ENCODE measurements at regions not wholly inside any gene's neighbourhood (a gene's known extent, or its start where the extent isn't known, plus 50 kb on each side); places are given as distances from the start of the nearest gene placed in this dataset.

DNA sequence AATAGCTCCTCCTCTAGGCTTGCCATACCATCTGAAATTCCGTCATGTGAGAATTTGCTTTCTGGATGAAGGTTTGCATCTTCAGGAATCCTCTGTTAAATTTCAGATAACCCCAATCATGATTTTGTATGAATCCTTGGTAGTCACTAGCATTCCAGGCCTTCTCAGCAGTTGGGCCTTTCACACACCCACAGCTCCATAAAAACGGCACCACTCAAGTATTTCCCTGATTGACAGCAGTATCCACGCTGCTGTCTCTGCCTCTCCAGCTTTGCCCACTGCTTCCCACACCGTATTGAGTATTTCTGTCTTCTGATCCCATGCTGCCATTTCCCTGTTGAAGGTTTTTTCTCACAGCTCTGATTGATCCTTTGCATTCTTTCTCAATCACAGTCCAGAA, 208.7 kb upstream of the NCAM1 start:
- TF ChIP-seq POLR2AphosphoS5 (IDR thresholded peaks at IDR 0.05; ENCODE audit: low read depth, low read length), result no peak
- TF ChIP-seq POLR2A (IDR thresholded peaks at IDR 0.05; ENCODE audit: low read depth, low read length), result no peak
- TF ChIP-seq TAF1 (IDR thresholded peaks at IDR 0.05; ENCODE audit: low read depth, low read length), result no peak
- no peak for TF ChIP-seq SPI1 (IDR thresholded peaks at IDR 0.05; ENCODE audit: low read depth, low read length)
- TF ChIP-seq PAX5 (IDR thresholded peaks at IDR 0.05; ENCODE audit: insufficient read depth, low read length, severe bottlenecking), result no peak
- no peak for TF ChIP-seq POU2F2 (IDR thresholded peaks at IDR 0.05; ENCODE audit: low read depth, low read length)

All from GM12891 (cell line).